Esophagus muscularis mucosa (tissue), 4 donors: ENCODE measurements at regions not wholly inside any gene's neighbourhood (a gene's known extent, or its start where the extent isn't known, plus 50 kb on each side); places are given as distances from the start of the nearest gene placed in this dataset.

Experiments
- CTCF ChIP-seq, 3 experiments: fragments of 200-600 bp in 2 of 3; fragments of 450-650 bp in 1 of 3; sonication (generic) in 2 of 3; IDR thresholded peaks; one replicate each; pipeline ENCODE4 v1.5.1; 2017 to 2019; ENCODE audit warnings: antibody characterized with exemption in 3 of 3, mild to moderate bottlenecking in 2 of 3, moderate library complexity in 1 of 3
- EP300 ChIP-seq: sonication (generic); formaldehyde crosslinking; IDR thresholded peaks from one replicate; pipeline ENCODE4 v1.6.1; 2017; ENCODE audit warnings: antibody characterized with exemption
- POLR2AphosphoS5 ChIP-seq, 2 donors: sonication (generic); formaldehyde crosslinking; IDR thresholded peaks; one replicate each; pipeline ENCODE4 v1.6.1; 2017; ENCODE audit warnings: antibody characterized with exemption in 2 of 2

GRCh38 chr1:37400466-37401225 lies 73.7 kb upstream of the ZC3H12A start:
- TF ChIP-seq CTCF (IDR thresholded peaks at IDR 0.05): no peak
- TF ChIP-seq EP300: no peak
- no peak for TF ChIP-seq POLR2AphosphoS5 (IDR thresholded peaks at IDR 0.05)
